Calu3 (cell line): ENCODE measurements at regions not wholly inside any gene's neighbourhood (a gene's known extent, or its start where the extent isn't known, plus 50 kb on each side); places are given as distances from the start of the nearest gene placed in this dataset.
"Not testable (repeated sequence)": the region's sequence is repeated elsewhere in the genome, so short reads cannot be mapped to it uniquely, and the experiment has no call there.

Source experiments
- BruUV-seq: library from RNA; stranded (reverse); fragments of 400-500 nt; replicated peaks from 2 replicates; lab custom pipeline; 2021; lab: Mats Ljungman, UMichigan
- CTCF ChIA-PET: fragments of 300-600 bp; sonication (Branson Sonifier 250); formaldehyde crosslinking; loops from one replicate; lab custom pipeline; 2022; ENCODE audit warnings: antibody characterized with exemption; lab: Charles Lee
- DNase-seq: peaks from one replicate; pipeline ENCODE4 v3.0.0; 2022
- H3K27ac Mint-ChIP-seq: one replicate; pipeline ENCODE4 v1.8.0; 2022; ENCODE audit warnings: mixed read lengths; ENCODE audit not compliant: unreplicated experiment
- H3K27me3 Mint-ChIP-seq: one replicate; pipeline ENCODE4 v1.8.0; 2022; ENCODE audit warnings: mixed read lengths; ENCODE audit not compliant: unreplicated experiment
- H3K36me3 Mint-ChIP-seq: one replicate; pipeline ENCODE4 v1.8.0; 2022; ENCODE audit warnings: mild to moderate bottlenecking, moderate library complexity, mixed read lengths; ENCODE audit not compliant: insufficient read depth, unreplicated experiment
- H3K4me1 Mint-ChIP-seq: one replicate; pipeline ENCODE4 v1.8.0; 2022; ENCODE audit warnings: mild to moderate bottlenecking, low read depth, mixed read lengths; ENCODE audit not compliant: unreplicated experiment
- H3K4me3 Mint-ChIP-seq: one replicate; pipeline ENCODE4 v1.8.0; 2022; ENCODE audit warnings: mild to moderate bottlenecking, low read depth, moderate library complexity, mixed read lengths; ENCODE audit not compliant: unreplicated experiment
- H3K9me3 Mint-ChIP-seq: one replicate; pipeline ENCODE4 v1.8.0; 2022; ENCODE audit warnings: low read depth, mixed read lengths; ENCODE audit not compliant: unreplicated experiment
- CTCF ChIP-seq: fragments of 200-600 bp; IDR thresholded peaks from one replicate; pipeline ENCODE4 v1.8.0; 2022; ENCODE audit warnings: antibody characterized with exemption; ENCODE audit not compliant: unreplicated experiment
- intact Hi-C: fragments of 100-400 bp; cut with micrococcal nuclease; formaldehyde crosslinking; loops from one replicate; pipeline ENCODE4 v1.10.0; 2022; ENCODE audit not compliant: unreplicated experiment

- BruUV-seq: no TSS peak
- CTCF ChIA-PET: no interaction called here
- no peak for DNase-seq
- H3K4me1 Mint-ChIP-seq: no peaks in the 10 kb centered on the region
- H3K4me3 Mint-ChIP-seq: no peak overlapping the region
- intact Hi-C loops: no loop called here
- no peaks in the 10 kb centered on the region for H3K9me3 Mint-ChIP-seq
- TF ChIP-seq CTCF: no peak
- no peaks in the 10 kb centered on the region for H3K36me3 Mint-ChIP-seq
- no peaks in the 10 kb centered on the region for H3K27me3 Mint-ChIP-seq
- H3K27ac Mint-ChIP-seq: no peak overlapping the region
These were observed 362.8 kb downstream of the DMAC1 start for GRCh38 chr9:7436754-7437153.

DNA sequence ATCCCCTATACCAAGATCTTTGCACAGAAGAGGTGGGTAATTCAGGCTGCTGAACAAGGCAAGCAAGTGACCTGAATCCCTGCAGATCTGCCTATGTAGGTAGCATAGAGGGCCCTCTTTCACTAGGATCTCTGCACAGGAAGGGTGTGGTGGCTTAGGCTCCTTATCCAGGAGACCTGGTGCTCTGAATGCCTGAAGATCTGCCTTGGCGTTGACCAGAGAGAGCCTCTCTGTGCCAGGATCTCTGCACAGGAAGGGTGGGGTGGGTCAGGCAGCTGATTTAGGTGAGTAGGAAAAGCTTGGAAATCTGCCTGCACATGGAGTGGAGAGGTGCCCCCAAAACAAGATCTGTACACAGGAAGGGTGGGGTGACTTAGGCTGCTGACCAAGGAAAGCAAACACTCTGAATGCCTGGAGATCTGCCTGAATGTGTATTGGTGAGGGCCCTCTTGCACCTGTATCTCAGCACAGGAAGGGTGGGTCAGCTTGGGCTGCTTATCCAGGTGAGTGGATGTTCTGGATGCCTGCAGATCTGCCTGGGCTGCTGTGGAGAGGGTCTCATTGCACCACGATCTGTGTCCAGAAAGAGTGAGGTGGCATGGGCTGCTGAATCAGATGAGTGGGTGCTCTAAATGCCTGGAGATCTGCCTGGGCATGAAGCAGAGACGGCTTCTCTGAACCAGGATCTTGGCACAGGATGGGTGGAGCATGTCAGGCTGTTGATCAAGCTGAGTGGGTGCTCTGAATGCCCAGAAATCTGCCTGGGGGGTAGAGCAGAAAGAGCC, 365.9 kb downstream of the DMAC1 start:
- H3K36me3 Mint-ChIP-seq: no peaks in the 10 kb centered on the region
- CTCF ChIA-PET: no interaction called here
- no peak overlapping the region for H3K27ac Mint-ChIP-seq
- no peak for TF ChIP-seq CTCF
- no peaks in the 10 kb centered on the region for H3K9me3 Mint-ChIP-seq
- no peak for DNase-seq
- H3K27me3 Mint-ChIP-seq: no peaks in the 10 kb centered on the region
- H3K4me3 Mint-ChIP-seq: no peak overlapping the region
- intact Hi-C loops: no loop called here
- BruUV-seq: no TSS peak
- H3K4me1 Mint-ChIP-seq: no peaks in the 10 kb centered on the region

- H3K27ac Mint-ChIP-seq: no peak overlapping the region
- no peak for TF ChIP-seq CTCF
- H3K27me3 Mint-ChIP-seq: no peaks in the 10 kb centered on the region
- DNase-seq: no peak
- no peaks in the 10 kb centered on the region for H3K9me3 Mint-ChIP-seq
- no peak overlapping the region for H3K4me3 Mint-ChIP-seq
- no TSS peak for BruUV-seq
- intact Hi-C loops: no loop called here
- CTCF ChIA-PET: no interaction called here
- H3K4me1 Mint-ChIP-seq: no peaks in the 10 kb centered on the region
- H3K36me3 Mint-ChIP-seq: no peaks in the 10 kb centered on the region
These were observed 366.6 kb downstream of the DMAC1 start for GRCh38 chr9:7432989-7433388.

DNA sequence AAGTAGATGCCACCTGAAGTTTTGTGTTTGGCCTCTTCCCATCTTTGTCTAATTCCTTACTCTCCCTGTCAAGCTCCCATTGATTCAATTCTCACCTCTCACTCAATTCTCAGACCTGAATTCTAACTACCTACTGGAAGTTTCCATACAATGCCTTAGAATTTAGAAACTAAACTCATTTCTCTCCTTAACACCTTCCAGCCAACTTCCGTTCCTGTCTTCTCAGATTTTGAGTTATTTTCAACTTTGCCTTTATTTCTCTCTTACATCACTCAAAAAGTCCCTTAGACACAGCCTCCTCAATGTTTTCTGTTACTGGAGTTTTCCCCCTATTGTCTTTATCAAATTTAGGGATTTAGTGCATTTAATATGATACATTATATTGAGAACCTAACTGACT, 382.2 kb downstream of the DMAC1 start:
- not testable (repeated sequence) for H3K27me3 Mint-ChIP-seq

GRCh38 chr9:7415836-7416235, 383.7 kb downstream of the DMAC1 start:
- no peak for TF ChIP-seq CTCF
- no peak overlapping the region for H3K4me3 Mint-ChIP-seq
- H3K27me3 Mint-ChIP-seq: no peaks in the 10 kb centered on the region
- BruUV-seq: no TSS peak
- H3K9me3 Mint-ChIP-seq: peaks cover 4% of the 10 kb centered on the region
- no peak for DNase-seq
- H3K4me1 Mint-ChIP-seq: no peaks in the 10 kb centered on the region
- CTCF ChIA-PET: no interaction called here
- no peak overlapping the region for H3K27ac Mint-ChIP-seq
- H3K36me3 Mint-ChIP-seq: no peaks in the 10 kb centered on the region
- intact Hi-C loops: no loop called here

More for the DNA sequence above, 382.2 kb downstream of the DMAC1 start:
- H3K27ac Mint-ChIP-seq, H3K9me3 Mint-ChIP-seq, H3K4me1 Mint-ChIP-seq, DNase-seq, intact Hi-C loops, CTCF ChIA-PET, H3K36me3 Mint-ChIP-seq, H3K4me3 Mint-ChIP-seq, BruUV-seq: not testable (repeated sequence)
